PC-9 (cell line): ENCODE measurements at regions not wholly inside any gene's neighbourhood (a gene's known extent, or its start where the extent isn't known, plus 50 kb on each side); places are given as distances from the start of the nearest gene placed in this dataset.

ENCODE experiments used
- BruUV-seq: library from RNA; stranded (reverse); fragments of 400-500 nt; replicated peaks from 2 replicates; lab custom pipeline; 2021; lab: Mats Ljungman, UMichigan
- CTCF ChIA-PET: fragments of 300-600 bp; sonication (Branson Sonifier 250); formaldehyde crosslinking; loops from one replicate; lab custom pipeline; 2022; ENCODE audit warnings: antibody characterized with exemption; lab: Charles Lee
- POLR2A ChIA-PET: fragments of 300-600 bp; sonication (Branson Sonifier 250); formaldehyde crosslinking; loops from one replicate; lab custom pipeline; 2022; ENCODE audit warnings: antibody characterized with exemption; ENCODE audit not compliant: unreplicated experiment; lab: Charles Lee
- DNase-seq, 2 experiments: peaks; one replicate each; pipeline versions ENCODE4 v3.0.0 to v3.0.0-alpha.2; 2015 to 2022; ENCODE audit warnings: mixed read lengths in 1 of 2
- H2AFZ ChIP-seq: fragments of 200-600 bp; sonication (generic); 2 replicates; pipeline ENCODE4 v1.8.1; 2017; ENCODE audit warnings: antibody characterized with exemption
- H3F3A ChIP-seq: fragments of 200-600 bp; sonication (generic); 2 replicates; pipeline ENCODE4 v1.8.1; 2017; ENCODE audit warnings: antibody characterized with exemption, mild to moderate bottlenecking, low read depth; ENCODE audit not compliant: insufficient read depth
- H3K27ac ChIP-seq: fragments of 200-600 bp; sonication (generic); 2 replicates; pipeline ENCODE4 v1.6.1; 2016; ENCODE audit warnings: mixed run types
- H3K27me3 ChIP-seq: fragments of 200-600 bp; sonication (generic); 2 replicates; pipeline ENCODE4 v1.6.1; 2016; ENCODE audit warnings: low read depth, mixed run types; ENCODE audit not compliant: insufficient read depth
- H3K36me3 ChIP-seq: fragments of 200-600 bp; sonication (generic); 2 replicates; pipeline ENCODE4 v1.6.1; 2016; ENCODE audit warnings: low read depth, mixed run types
- H3K4me1 ChIP-seq: fragments of 200-600 bp; sonication (generic); replicated peaks from 2 replicates; pipeline ENCODE4 v1.6.1; 2016; ENCODE audit warnings: mixed run types; ENCODE audit not compliant: insufficient read depth
- H3K4me2 ChIP-seq: fragments of 200-600 bp; sonication (generic); 2 replicates; pipeline ENCODE4 v1.6.1; 2017; ENCODE audit warnings: mixed run types
- H3K4me3 ChIP-seq: fragments of 200-600 bp; sonication (generic); 2 replicates; pipeline ENCODE4 v1.6.1; 2016; ENCODE audit warnings: mixed run types
- H3K79me2 ChIP-seq: fragments of 200-600 bp; sonication (generic); 2 replicates; pipeline ENCODE4 v1.6.1; 2017; ENCODE audit warnings: low read depth, mixed run types
- H3K9me2 ChIP-seq: fragments of 200-600 bp; sonication (generic); 2 replicates; pipeline ENCODE4 v1.8.1; 2017; ENCODE audit warnings: mild to moderate bottlenecking; ENCODE audit not compliant: insufficient read depth
- H3K9me3 ChIP-seq: fragments of 200-600 bp; sonication (generic); 2 replicates; pipeline ENCODE4 v1.8.1; 2016; ENCODE audit warnings: low read depth; ENCODE audit not compliant: insufficient read depth
- H4K20me1 ChIP-seq: fragments of 200-600 bp; sonication (generic); 2 replicates; pipeline ENCODE4 v1.8.1; 2017; ENCODE audit not compliant: insufficient read depth
- EZH2 ChIP-seq: fragments of 200-600 bp; sonication (generic); IDR thresholded peaks from 2 replicates; pipeline ENCODE4 v1.8.0; 2017; ENCODE audit warnings: antibody characterized with exemption, low read depth
- intact Hi-C: fragments of 100-400 bp; cut with micrococcal nuclease; formaldehyde crosslinking; loops from one replicate; pipeline ENCODE4 v1.10.0; 2022; ENCODE audit not compliant: unreplicated experiment
- TF ChIP-seq, protein P1 (sequence below): fragments of 200-600 bp; sonication (generic); conservative IDR thresholded peaks from 2 replicates; pipeline ENCODE4 v1.6.1; 2017; ENCODE audit warnings: mixed run types, antibody characterized with exemption, mild to moderate bottlenecking, moderate library complexity

DNA sequence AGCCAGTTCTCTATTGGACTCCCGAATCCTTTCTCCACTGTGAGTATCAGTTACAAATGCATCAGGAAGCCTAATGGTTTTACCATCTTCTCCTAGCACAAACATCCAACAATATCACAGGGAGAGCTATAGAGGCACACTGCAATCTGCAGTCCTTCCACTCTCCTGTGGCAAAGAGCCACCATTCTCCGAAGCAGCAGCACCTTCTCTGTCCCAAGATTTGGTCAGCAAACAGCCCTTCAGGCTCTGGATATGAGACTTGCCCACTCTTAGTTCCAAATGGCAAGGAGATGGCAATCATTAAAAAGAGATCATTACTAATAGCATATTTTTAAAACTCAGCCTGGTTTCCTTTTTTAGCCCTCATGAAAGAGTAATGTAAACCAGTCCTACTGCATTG is 223.4 kb downstream of the HS3ST3A1 start:
- CTCF ChIA-PET: no interaction called here
- Histone ChIP-seq H3K27me3 (no peaks in the 10 kb centered on the region), H3K9me3 (no peaks in the 10 kb centered on the region), H4K20me1 (no peaks in the 10 kb centered on the region), H3K4me1 (no peaks in the 10 kb centered on the region), H3K36me3 (no peaks in the 10 kb centered on the region), H3F3A (no peaks in the 10 kb centered on the region), H3K4me2 (no peak overlapping the region), H3K9me2 (no peaks in the 10 kb centered on the region), H3K27ac (no peak overlapping the region), H2AFZ (no peak overlapping the region), H3K79me2 (no peaks in the 10 kb centered on the region), H3K4me3 (no peak overlapping the region)
- DNase-seq: no peak
- no peak for TF ChIP-seq EZH2
- TF ChIP-seq, protein P1, sequence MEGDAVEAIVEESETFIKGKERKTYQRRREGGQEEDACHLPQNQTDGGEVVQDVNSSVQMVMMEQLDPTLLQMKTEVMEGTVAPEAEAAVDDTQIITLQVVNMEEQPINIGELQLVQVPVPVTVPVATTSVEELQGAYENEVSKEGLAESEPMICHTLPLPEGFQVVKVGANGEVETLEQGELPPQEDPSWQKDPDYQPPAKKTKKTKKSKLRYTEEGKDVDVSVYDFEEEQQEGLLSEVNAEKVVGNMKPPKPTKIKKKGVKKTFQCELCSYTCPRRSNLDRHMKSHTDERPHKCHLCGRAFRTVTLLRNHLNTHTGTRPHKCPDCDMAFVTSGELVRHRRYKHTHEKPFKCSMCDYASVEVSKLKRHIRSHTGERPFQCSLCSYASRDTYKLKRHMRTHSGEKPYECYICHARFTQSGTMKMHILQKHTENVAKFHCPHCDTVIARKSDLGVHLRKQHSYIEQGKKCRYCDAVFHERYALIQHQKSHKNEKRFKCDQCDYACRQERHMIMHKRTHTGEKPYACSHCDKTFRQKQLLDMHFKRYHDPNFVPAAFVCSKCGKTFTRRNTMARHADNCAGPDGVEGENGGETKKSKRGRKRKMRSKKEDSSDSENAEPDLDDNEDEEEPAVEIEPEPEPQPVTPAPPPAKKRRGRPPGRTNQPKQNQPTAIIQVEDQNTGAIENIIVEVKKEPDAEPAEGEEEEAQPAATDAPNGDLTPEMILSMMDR: no peak
- no TSS peak for BruUV-seq
- intact Hi-C loops: no loop called here
- POLR2A ChIA-PET: no interaction called here

- Histone ChIP-seq H4K20me1 (no peaks in the 10 kb centered on the region), H3F3A (no peaks in the 10 kb centered on the region), H3K4me3 (no peak overlapping the region), H3K79me2 (no peaks in the 10 kb centered on the region), H3K9me2 (no peaks in the 10 kb centered on the region), H3K4me2 (no peak overlapping the region), H2AFZ (no peak overlapping the region), H3K4me1 (no peaks in the 10 kb centered on the region), H3K9me3 (no peaks in the 10 kb centered on the region), H3K27me3 (no peaks in the 10 kb centered on the region), H3K36me3 (no peaks in the 10 kb centered on the region), H3K27ac (no peak overlapping the region)
- ChIA-PET POLR2A (interaction anchor here (0.5 to 0.6 kb wide), 2 partner anchors 1275 to 1320 kb away, joined by 5 read pairs; no protein-coding TSS in a partner anchor), CTCF (no interaction called here)
- DNase-seq: no peak
- intact Hi-C loops: no loop called here
- no TSS peak for BruUV-seq
- no peak for TF ChIP-seq EZH2
- TF ChIP-seq, protein P1: no peak
Measured at GRCh38 chr17:13374203-13375143, 227.3 kb downstream of the HS3ST3A1 start.

DNA sequence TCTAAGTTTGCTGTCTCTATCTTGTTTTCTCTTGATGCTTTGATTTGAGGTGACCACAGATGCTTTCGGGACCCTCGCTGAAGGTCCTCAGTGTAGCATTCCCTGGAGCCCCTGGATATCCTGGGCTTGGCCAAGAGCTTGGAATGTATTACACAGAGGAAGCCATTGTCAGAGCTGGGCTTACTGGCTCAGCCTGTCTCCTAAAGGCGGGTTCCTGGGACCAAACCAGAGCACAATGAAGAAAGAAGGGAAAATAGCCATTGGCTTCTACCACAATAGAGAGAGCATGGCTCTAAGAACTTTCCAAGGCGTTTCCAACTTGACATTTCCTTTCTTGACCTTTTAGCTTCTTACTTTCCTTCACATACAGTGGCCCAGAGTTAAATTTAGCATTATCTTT is 229.3 kb downstream of the HS3ST3A1 start:
- Histone ChIP-seq H3K4me3 (no peak overlapping the region), H2AFZ (no peak overlapping the region), H3K27ac (no peak overlapping the region), H3K9me3 (no peaks in the 10 kb centered on the region), H3K27me3 (no peaks in the 10 kb centered on the region), H4K20me1 (no peaks in the 10 kb centered on the region), H3K9me2 (no peaks in the 10 kb centered on the region), H3K4me1 (no peaks in the 10 kb centered on the region), H3K79me2 (no peaks in the 10 kb centered on the region), H3F3A (no peaks in the 10 kb centered on the region), H3K36me3 (no peaks in the 10 kb centered on the region), H3K4me2 (no peak overlapping the region)
- no peak for DNase-seq
- ChIA-PET POLR2A (no interaction called here), CTCF (no interaction called here)
- intact Hi-C loops: no loop called here
- TF ChIP-seq, protein P1: no peak
- no peak for TF ChIP-seq EZH2
- no TSS peak for BruUV-seq
